GM19328 (cell line): ENCODE measurements at regions not wholly inside any gene's neighbourhood (a gene's known extent, or its start where the extent isn't known, plus 50 kb on each side); places are given as distances from the start of the nearest gene placed in this dataset.
"Not testable (repeated sequence)": the region's sequence is repeated elsewhere in the genome, so short reads cannot be mapped to it uniquely, and the experiment has no call there.

Experiments used
- ATAC-seq: cut with Tn5 transposase; IDR thresholded peaks from one replicate; pipeline ENCODE4 v1.9.1; 2021; ENCODE audit warnings: mild to moderate bottlenecking, moderate library complexity; ENCODE audit not compliant: unreplicated experiment

- no peak for ATAC-seq
Measured at GRCh38 chrX:140087875-140088274, 122.6 kb upstream of the CXorf66 start.

- no peak for ATAC-seq
Measured at GRCh38 chrX:140086691-140087090, 121.4 kb upstream of the CXorf66 start.

- not testable (repeated sequence) for ATAC-seq
Measured at GRCh38 chrX:140074851-140075250, 109.5 kb upstream of the CXorf66 start.

- no peak for ATAC-seq
Measured at GRCh38 chrX:140071037-140071436, 105.7 kb upstream of the CXorf66 start.

- no peak for ATAC-seq
Measured at GRCh38 chrX:140065961-140066662, 100.8 kb upstream of the CXorf66 start.

- ATAC-seq = no peak
Measured at GRCh38 chrX:140064993-140065392, 99.7 kb upstream of the CXorf66 start.

GRCh38 chrX:140057001-140057411 lies 91.7 kb upstream of the CXorf66 start:
- ATAC-seq = peak; percentile 93

- no peak for ATAC-seq
Measured at GRCh38 chrX:140053846-140054245, 88.5 kb upstream of the CXorf66 start.

GRCh38 chrX:140050906-140051305 lies 85.6 kb upstream of the CXorf66 start:
- ATAC-seq = no peak

GRCh38 chrX:140040386-140040785 lies 75.1 kb upstream of the CXorf66 start:
- ATAC-seq = no peak

- ATAC-seq = no peak
Measured at GRCh38 chrX:140038842-140039241, 73.5 kb upstream of the CXorf66 start.

- no peak for ATAC-seq
Measured at GRCh38 chrX:140034916-140035315, 69.6 kb upstream of the CXorf66 start.

GRCh38 chrX:140022482-140022881 lies 57.2 kb upstream of the CXorf66 start:
- ATAC-seq = no peak

GRCh38 chrX:140019134-140019533 lies 53.8 kb upstream of the CXorf66 start:
- ATAC-seq = not testable (repeated sequence)
